ENCODE measurements at regions not wholly inside any gene's neighbourhood (a gene's known extent, or its start where the extent isn't known, plus 50 kb on each side); places are given as distances from the start of the nearest gene placed in this dataset.

DNA sequence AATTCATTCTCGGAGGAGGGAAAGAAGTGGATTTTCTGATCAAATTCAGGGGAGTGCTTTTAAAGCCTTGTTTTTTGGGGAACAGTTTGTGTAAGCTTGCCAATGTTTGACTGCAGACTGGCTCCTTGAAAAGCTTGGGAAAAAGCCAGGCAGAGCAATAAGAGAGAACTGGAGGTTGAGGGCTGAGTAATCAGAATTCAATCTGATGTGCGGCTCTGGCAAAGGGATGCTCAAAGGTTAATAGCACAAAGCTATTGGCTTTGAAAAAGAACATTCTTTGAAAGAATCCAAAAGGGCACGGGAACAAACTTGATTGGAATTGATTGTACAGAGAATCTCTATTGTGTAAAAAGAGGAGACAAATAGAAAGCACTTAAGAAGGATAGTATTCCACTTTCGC is 279.3 kb downstream of the YTHDC2 start:
- 71 to 75% (median 73%) methylated on average over 4 of the region's 4 CpGs for WGBS, 5 donors
- Histone ChIP-seq H3K4me3 (no peak overlapping the region), H3K36me3 (no peaks in the 10 kb centered on the region), H3K4me1 (no peaks in the 10 kb centered on the region), H3K27me3 (no peaks in the 10 kb centered on the region), H3K27ac (no peak overlapping the region), H3K9me3 (peaks cover 0 to 6% (median 0%) of the 10 kb centered on the region in 4 donors)
- DNase-seq: no peak
- intact Hi-C loops (cut with DNase I; ENCODE audit: low total_unique reads): no loop called here
- TF ChIP-seq POLR2A (IDR thresholded peaks at IDR 0.05) (no peak), POLR2AphosphoS5 (IDR thresholded peaks at IDR 0.05) (no peak), EP300 (IDR thresholded peaks at IDR 0.05) (no peak)
- TF ChIP-seq, protein P1, sequence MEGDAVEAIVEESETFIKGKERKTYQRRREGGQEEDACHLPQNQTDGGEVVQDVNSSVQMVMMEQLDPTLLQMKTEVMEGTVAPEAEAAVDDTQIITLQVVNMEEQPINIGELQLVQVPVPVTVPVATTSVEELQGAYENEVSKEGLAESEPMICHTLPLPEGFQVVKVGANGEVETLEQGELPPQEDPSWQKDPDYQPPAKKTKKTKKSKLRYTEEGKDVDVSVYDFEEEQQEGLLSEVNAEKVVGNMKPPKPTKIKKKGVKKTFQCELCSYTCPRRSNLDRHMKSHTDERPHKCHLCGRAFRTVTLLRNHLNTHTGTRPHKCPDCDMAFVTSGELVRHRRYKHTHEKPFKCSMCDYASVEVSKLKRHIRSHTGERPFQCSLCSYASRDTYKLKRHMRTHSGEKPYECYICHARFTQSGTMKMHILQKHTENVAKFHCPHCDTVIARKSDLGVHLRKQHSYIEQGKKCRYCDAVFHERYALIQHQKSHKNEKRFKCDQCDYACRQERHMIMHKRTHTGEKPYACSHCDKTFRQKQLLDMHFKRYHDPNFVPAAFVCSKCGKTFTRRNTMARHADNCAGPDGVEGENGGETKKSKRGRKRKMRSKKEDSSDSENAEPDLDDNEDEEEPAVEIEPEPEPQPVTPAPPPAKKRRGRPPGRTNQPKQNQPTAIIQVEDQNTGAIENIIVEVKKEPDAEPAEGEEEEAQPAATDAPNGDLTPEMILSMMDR (IDR thresholded peaks at IDR 0.05): no peak

DNA sequence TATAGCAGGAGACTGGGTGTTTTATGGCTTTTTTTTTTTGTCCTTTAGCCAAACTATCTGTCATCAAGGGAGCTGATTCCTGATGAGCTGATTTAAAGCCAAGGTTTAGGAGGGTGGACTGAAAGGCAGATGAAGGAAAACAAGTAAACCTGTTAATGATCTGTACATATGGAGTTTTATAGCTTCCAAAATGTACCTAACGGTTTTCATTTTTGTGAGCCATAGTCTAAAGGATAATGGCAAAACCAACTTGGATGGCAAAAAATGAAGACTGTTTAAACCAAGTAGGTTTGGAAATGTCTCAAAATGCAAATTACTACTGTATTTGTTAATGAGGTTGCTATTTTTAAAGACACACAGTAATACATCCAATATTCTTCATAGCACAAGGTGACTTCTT is 281.5 kb downstream of the YTHDC2 start:
- Histone ChIP-seq H3K4me3 (no peak overlapping the region), H3K4me1 (no peaks in the 10 kb centered on the region), H3K36me3 (no peaks in the 10 kb centered on the region), H3K27ac (no peak overlapping the region), H3K9me3 (peaks cover 0 to 6% (median 0%) of the 10 kb centered on the region in 4 donors), H3K27me3 (no peaks in the 10 kb centered on the region)
- WGBS, 5 donors: 81 to 93% (median 83%) methylated on average over 1 of the region's 1 CpG
- TF ChIP-seq EP300 (IDR thresholded peaks at IDR 0.05) (no peak), POLR2A (IDR thresholded peaks at IDR 0.05) (no peak), POLR2AphosphoS5 (IDR thresholded peaks at IDR 0.05) (no peak)
- no peak for DNase-seq
- intact Hi-C loops (cut with DNase I; ENCODE audit: low total_unique reads): no loop called here

DNA sequence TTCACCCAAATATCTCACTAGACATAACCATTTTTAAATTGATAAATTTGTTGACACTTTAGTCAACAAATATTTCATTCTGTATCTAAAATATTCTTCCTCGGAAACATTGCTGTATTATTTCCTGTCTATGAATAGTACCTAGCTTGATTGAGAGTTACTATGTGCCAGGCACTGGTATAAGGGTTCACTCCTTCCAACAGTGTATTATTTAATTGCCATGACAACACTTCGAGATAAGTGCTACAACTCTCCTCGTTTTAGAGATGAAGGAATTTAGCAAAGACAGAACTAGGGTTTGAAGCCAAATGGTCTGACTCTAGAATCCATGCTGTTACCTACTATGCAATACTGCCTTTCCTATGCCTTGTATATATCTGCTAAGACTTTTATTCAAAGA is 287.2 kb downstream of the YTHDC2 start:
- no peak overlapping the region for H3K4me3 ChIP-seq
- intact Hi-C loops (cut with DNase I; ENCODE audit: low total_unique reads): no loop called here
- no peaks in the 10 kb centered on the region for H3K4me1 ChIP-seq
- no peaks in the 10 kb centered on the region for H3K36me3 ChIP-seq
- no peak for DNase-seq
- TF ChIP-seq EP300 (IDR thresholded peaks at IDR 0.05) (no peak), POLR2AphosphoS5 (IDR thresholded peaks at IDR 0.05) (no peak), POLR2A (IDR thresholded peaks at IDR 0.05) (no peak)
- TF ChIP-seq, protein P1 (IDR thresholded peaks at IDR 0.05): no peak
- WGBS, 5 donors: 35 to 58% (median 45%) methylated on average over 3 of the region's 3 CpGs
- no peaks in the 10 kb centered on the region for H3K27me3 ChIP-seq
- no peak overlapping the region for H3K27ac ChIP-seq
- no peaks in the 10 kb centered on the region for H3K9me3 ChIP-seq

DNA sequence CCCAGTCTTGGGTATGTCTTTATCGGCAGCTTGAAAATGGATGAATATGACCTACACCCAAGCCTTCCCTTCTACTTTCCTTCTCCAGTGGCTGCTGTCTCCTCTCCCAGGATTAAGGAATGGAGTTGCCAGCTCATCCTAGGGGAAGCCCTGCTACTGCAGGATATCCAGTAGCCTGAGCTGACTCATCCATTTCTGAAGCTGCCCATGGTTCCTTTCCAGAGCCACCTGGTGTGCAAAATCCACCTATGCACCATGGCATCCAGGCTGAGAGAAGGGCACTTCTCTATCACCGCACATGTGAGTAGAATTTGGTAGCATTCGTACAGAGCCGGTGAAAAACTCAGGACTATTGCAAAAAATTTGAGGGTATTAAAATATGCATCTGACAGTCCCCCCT is 290.8 kb downstream of the YTHDC2 start:
- TF ChIP-seq, protein P1 (IDR thresholded peaks at IDR 0.05): no peak
- TF ChIP-seq EP300 (IDR thresholded peaks at IDR 0.05) (no peak), POLR2AphosphoS5 (IDR thresholded peaks at IDR 0.05) (no peak), POLR2A (IDR thresholded peaks at IDR 0.05) (no peak)
- no peaks in the 10 kb centered on the region for H3K36me3 ChIP-seq
- H3K9me3 ChIP-seq: no peaks in the 10 kb centered on the region
- no peak overlapping the region for H3K27ac ChIP-seq
- H3K27me3 ChIP-seq: no peaks in the 10 kb centered on the region
- intact Hi-C loops (cut with DNase I; ENCODE audit: low total_unique reads): no loop called here
- WGBS, 5 donors: 72 to 81% (median 73%) methylated on average over 4 of the region's 4 CpGs
- DNase-seq: no peak
- peaks cover 0 to 23% (median 13%) of the 10 kb centered on the region in 4 donors for H3K4me1 ChIP-seq
- H3K4me3 ChIP-seq: no peak overlapping the region

DNA sequence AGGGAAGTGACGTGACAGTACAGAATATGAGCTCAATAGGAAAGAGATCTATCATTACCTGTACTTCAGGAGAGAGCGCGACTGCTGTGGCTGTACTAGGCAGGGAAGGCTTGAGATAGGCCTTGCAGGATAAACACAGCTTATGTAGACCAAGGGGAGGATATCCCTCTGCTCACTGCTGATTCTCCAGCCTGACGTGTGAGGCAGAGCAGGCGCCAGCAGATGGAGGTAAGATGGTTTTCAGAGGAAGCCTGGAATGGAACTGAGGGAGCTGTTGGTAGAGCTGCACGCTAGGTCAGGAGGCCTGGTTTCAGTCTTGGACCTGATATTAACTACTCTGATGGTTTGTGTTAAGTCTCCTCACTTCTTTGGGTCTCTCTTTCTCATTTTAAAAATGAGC is 291.4 kb downstream of the YTHDC2 start:
- no peaks in the 10 kb centered on the region for H3K27me3 ChIP-seq
- H3K36me3 ChIP-seq: no peaks in the 10 kb centered on the region
- intact Hi-C loops (cut with DNase I; ENCODE audit: low total_unique reads): no loop called here
- TF ChIP-seq, protein P1 (IDR thresholded peaks at IDR 0.05): no peak
- TF ChIP-seq POLR2A (IDR thresholded peaks at IDR 0.05) (no peak), POLR2AphosphoS5 (IDR thresholded peaks at IDR 0.05) (no peak), EP300 (IDR thresholded peaks at IDR 0.05) (no peak)
- peak in 1 of 2 donors; percentile 27 for DNase-seq
- H3K4me3 ChIP-seq: no peak overlapping the region
- H3K9me3 ChIP-seq: no peaks in the 10 kb centered on the region
- 71 to 84% (median 81%) methylated on average over 6 of the region's 6 CpGs for WGBS, 5 donors
- no peak overlapping the region for H3K27ac ChIP-seq
- peaks cover 0 to 23% (median 13%) of the 10 kb centered on the region in 4 donors for H3K4me1 ChIP-seq
